ENCODE measurements at regions not wholly inside any gene's neighbourhood (a gene's known extent, or its start where the extent isn't known, plus 50 kb on each side); places are given as distances from the start of the nearest gene placed in this dataset.

DNA sequence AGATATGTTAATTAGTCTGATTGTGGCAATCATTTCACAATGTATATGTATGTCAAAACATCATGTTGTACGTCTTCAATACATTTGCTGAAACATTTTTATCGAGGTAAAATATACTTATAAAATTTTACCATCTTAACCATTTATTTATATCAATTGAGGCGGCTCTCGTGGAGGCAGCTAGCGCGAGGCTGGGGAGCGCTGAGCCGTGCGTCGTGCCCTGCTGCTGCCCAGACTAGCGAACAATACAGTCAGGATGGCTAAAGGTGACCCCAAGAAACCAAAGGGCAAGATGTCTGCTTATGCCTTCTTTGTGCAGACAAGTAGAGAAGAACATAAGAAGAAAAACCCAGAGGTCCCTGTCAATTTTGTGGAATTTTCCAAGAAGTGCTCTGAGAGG lies 202.5 kb upstream of the PBX1 start:
- no peak for DNase-seq
- TF ChIP-seq EZH2 (IDR thresholded peaks at IDR 0.05; ENCODE audit: borderline replicate concordance, low read depth, low read length, severe bottlenecking), result no peak
- TF ChIP-seq, protein P1, sequence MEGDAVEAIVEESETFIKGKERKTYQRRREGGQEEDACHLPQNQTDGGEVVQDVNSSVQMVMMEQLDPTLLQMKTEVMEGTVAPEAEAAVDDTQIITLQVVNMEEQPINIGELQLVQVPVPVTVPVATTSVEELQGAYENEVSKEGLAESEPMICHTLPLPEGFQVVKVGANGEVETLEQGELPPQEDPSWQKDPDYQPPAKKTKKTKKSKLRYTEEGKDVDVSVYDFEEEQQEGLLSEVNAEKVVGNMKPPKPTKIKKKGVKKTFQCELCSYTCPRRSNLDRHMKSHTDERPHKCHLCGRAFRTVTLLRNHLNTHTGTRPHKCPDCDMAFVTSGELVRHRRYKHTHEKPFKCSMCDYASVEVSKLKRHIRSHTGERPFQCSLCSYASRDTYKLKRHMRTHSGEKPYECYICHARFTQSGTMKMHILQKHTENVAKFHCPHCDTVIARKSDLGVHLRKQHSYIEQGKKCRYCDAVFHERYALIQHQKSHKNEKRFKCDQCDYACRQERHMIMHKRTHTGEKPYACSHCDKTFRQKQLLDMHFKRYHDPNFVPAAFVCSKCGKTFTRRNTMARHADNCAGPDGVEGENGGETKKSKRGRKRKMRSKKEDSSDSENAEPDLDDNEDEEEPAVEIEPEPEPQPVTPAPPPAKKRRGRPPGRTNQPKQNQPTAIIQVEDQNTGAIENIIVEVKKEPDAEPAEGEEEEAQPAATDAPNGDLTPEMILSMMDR (IDR thresholded peaks at IDR 0.05; ENCODE audit: borderline replicate concordance, extremely low read depth, low read length, poor library complexity, severe bottlenecking), result no peak
- Histone ChIP-seq H3K4me1 (ENCODE audit: insufficient read depth, low read length) (no peaks in the 10 kb centered on the region), H3K36me3 (ENCODE audit: insufficient read depth, low read length) (no peaks in the 10 kb centered on the region), H3K79me2 (ENCODE audit: insufficient read depth, low read length) (no peaks in the 10 kb centered on the region), H3K9ac (ENCODE audit: low read depth, low read length) (no peak overlapping the region), H2AFZ (ENCODE audit: low read depth, low read length) (no peak overlapping the region), H3K9me3 (ENCODE audit: insufficient read depth, low read length, severe bottlenecking) (no peaks in the 10 kb centered on the region), H4K20me1 (ENCODE audit: insufficient read depth, low read length) (no peaks in the 10 kb centered on the region), H3K27me3 (ENCODE audit: insufficient read depth, low read length, poor library complexity) (no peaks in the 10 kb centered on the region), H3K4me3 (ENCODE audit: low read depth in 1 of 2, low read length in 2 of 2) (no peak overlapping the region), H3K4me2 (ENCODE audit: insufficient read depth, low read length) (no peak overlapping the region), H3K27ac (ENCODE audit: low read length) (no peak overlapping the region)
- no peak for ATAC-seq (ENCODE audit: insufficient read depth, low read depth)

DNA sequence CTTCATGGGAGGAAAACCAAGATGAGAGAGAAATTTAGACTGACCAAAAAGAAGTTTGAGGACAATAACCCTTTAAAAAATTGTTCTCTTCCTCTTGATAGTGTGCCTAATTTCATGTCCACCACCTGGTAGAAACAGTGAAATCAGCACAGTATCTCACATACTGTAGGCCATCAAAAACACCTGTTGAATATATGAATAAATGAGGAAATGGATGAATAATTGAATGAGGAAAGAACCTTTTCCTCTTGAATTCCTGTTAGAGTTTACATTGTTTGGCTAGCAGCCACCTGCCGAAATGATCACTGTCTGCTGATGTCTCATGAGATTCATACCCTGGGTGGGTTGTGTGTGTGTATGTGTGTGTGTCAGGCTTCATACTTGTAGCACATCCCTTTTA lies 198.7 kb upstream of the PBX1 start:
- DNase-seq, result no peak

GRCh38 chr1:164361927-164362326 lies 197.1 kb upstream of the PBX1 start:
- no peaks in the 10 kb centered on the region for H3K27me3 ChIP-seq (ENCODE audit: insufficient read depth, low read length, poor library complexity)
- no peak overlapping the region for H3K27ac ChIP-seq (ENCODE audit: low read length)
- no peaks in the 10 kb centered on the region for H3K36me3 ChIP-seq (ENCODE audit: insufficient read depth, low read length)
- H3K9ac ChIP-seq (ENCODE audit: low read depth, low read length), result no peak overlapping the region
- H2AFZ ChIP-seq (ENCODE audit: low read depth, low read length), result no peak overlapping the region
- TF ChIP-seq, protein P1 (IDR thresholded peaks at IDR 0.05; ENCODE audit: borderline replicate concordance, extremely low read depth, low read length, poor library complexity, severe bottlenecking), result no peak
- DNase-seq (no peak), ATAC-seq (ENCODE audit: insufficient read depth, low read depth) (no peak)
- H3K9me3 ChIP-seq (ENCODE audit: insufficient read depth, low read length, severe bottlenecking), result no peaks in the 10 kb centered on the region
- no peak overlapping the region for H3K4me2 ChIP-seq (ENCODE audit: insufficient read depth, low read length)
- H4K20me1 ChIP-seq (ENCODE audit: insufficient read depth, low read length), result no peaks in the 10 kb centered on the region
- no peaks in the 10 kb centered on the region for H3K79me2 ChIP-seq (ENCODE audit: insufficient read depth, low read length)
- H3K4me3 ChIP-seq (ENCODE audit: low read depth in 1 of 2, low read length in 2 of 2), result no peak overlapping the region
- H3K4me1 ChIP-seq (ENCODE audit: insufficient read depth, low read length), result no peaks in the 10 kb centered on the region

More for the DNA sequence above, 198.7 kb upstream of the PBX1 start:
- no peak for TF ChIP-seq EZH2 (IDR thresholded peaks at IDR 0.05; ENCODE audit: borderline replicate concordance, low read depth, low read length, severe bottlenecking)
- TF ChIP-seq, protein P1 (IDR thresholded peaks at IDR 0.05; ENCODE audit: borderline replicate concordance, extremely low read depth, low read length, poor library complexity, severe bottlenecking), result no peak
- H2AFZ ChIP-seq (ENCODE audit: low read depth, low read length), result no peak overlapping the region
- no peak overlapping the region for H3K27ac ChIP-seq (ENCODE audit: low read length)
- H3K9ac ChIP-seq (ENCODE audit: low read depth, low read length), result no peak overlapping the region
- no peak for ATAC-seq (ENCODE audit: insufficient read depth, low read depth)
- H3K9me3 ChIP-seq (ENCODE audit: insufficient read depth, low read length, severe bottlenecking), result no peaks in the 10 kb centered on the region
- H3K4me1 ChIP-seq (ENCODE audit: insufficient read depth, low read length), result no peaks in the 10 kb centered on the region
- H4K20me1 ChIP-seq (ENCODE audit: insufficient read depth, low read length), result no peaks in the 10 kb centered on the region
- no peaks in the 10 kb centered on the region for H3K36me3 ChIP-seq (ENCODE audit: insufficient read depth, low read length)
- no peaks in the 10 kb centered on the region for H3K79me2 ChIP-seq (ENCODE audit: insufficient read depth, low read length)
- H3K4me3 ChIP-seq (ENCODE audit: low read depth in 1 of 2, low read length in 2 of 2), result no peak overlapping the region
- no peaks in the 10 kb centered on the region for H3K27me3 ChIP-seq (ENCODE audit: insufficient read depth, low read length, poor library complexity)
- no peak overlapping the region for H3K4me2 ChIP-seq (ENCODE audit: insufficient read depth, low read length)

DNA sequence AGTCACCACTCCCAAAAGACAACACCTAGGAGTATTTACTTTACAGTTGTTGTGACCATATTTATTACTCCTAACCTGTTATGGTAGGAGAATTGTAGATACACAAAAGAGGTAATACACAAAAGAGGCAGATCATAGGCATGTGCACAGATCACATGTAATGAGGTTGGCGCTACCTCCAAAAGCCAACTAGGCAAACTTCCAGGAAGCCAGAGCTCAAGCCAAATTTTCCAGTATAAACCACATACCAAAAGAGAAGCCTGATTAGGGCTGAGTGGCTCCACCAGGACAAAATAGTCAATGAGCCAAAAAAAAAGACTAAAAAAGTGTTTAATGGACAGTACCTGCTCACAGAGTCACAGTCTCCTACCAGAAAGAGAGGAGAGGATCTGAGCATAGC lies 195.0 kb upstream of the PBX1 start:
- Histone ChIP-seq H3K4me2 (ENCODE audit: insufficient read depth, low read length) (no peak overlapping the region), H3K27ac (ENCODE audit: low read length) (no peak overlapping the region), H3K36me3 (ENCODE audit: insufficient read depth, low read length) (no peaks in the 10 kb centered on the region), H3K9me3 (ENCODE audit: insufficient read depth, low read length, severe bottlenecking) (no peaks in the 10 kb centered on the region), H3K79me2 (ENCODE audit: insufficient read depth, low read length) (no peaks in the 10 kb centered on the region), H3K4me1 (ENCODE audit: insufficient read depth, low read length) (no peaks in the 10 kb centered on the region), H3K9ac (ENCODE audit: low read depth, low read length) (no peak overlapping the region), H4K20me1 (ENCODE audit: insufficient read depth, low read length) (no peaks in the 10 kb centered on the region), H2AFZ (ENCODE audit: low read depth, low read length) (no peak overlapping the region), H3K27me3 (ENCODE audit: insufficient read depth, low read length, poor library complexity) (no peaks in the 10 kb centered on the region), H3K4me3 (ENCODE audit: low read depth in 1 of 2, low read length in 2 of 2) (no peak overlapping the region)
- no peak for TF ChIP-seq EZH2 (IDR thresholded peaks at IDR 0.05; ENCODE audit: borderline replicate concordance, low read depth, low read length, severe bottlenecking)
- TF ChIP-seq, protein P1 (IDR thresholded peaks at IDR 0.05; ENCODE audit: borderline replicate concordance, extremely low read depth, low read length, poor library complexity, severe bottlenecking), result no peak
- ATAC-seq (ENCODE audit: insufficient read depth, low read depth), result no peak
- no peak for DNase-seq
